ENCODE measurements at regions not wholly inside any gene's neighbourhood (a gene's known extent, or its start where the extent isn't known, plus 50 kb on each side); places are given as distances from the start of the nearest gene placed in this dataset.
"Not testable (repeated sequence)": the region's sequence is repeated elsewhere in the genome, so short reads cannot be mapped to it uniquely, and the experiment has no call there.

- TF ChIP-seq IRF3 (IDR thresholded peaks at IDR 0.05; ENCODE audit: low read depth, low read length), result no peak
- TF ChIP-seq PBX3 (IDR thresholded peaks at IDR 0.05), result no peak
- TF ChIP-seq NRF1 (IDR thresholded peaks at IDR 0.05; ENCODE audit: low read depth, low read length), result no peak
- TF ChIP-seq JUND (IDR thresholded peaks at IDR 0.05), result no peak
- TF ChIP-seq CHD2 (IDR thresholded peaks at IDR 0.05; ENCODE audit: low read length, partially characterized antibody), result no peak
- no peak for TF ChIP-seq FOSL2 (IDR thresholded peaks at IDR 0.05; ENCODE audit: borderline replicate concordance, low read depth)
- no peak for TF ChIP-seq MXI1 (IDR thresholded peaks at IDR 0.05; ENCODE audit: low read depth, low read length)
- TF ChIP-seq GATA2 (CRISPR knock-in tag; IDR thresholded peaks at IDR 0.05), result no peak
Measured at GRCh38 chr12:116662612-116663144, 75.2 kb downstream of the SPRING1 start (continued).

GRCh38 chr12:116661341-116661740 is 76.5 kb downstream of the SPRING1 start:
- ChIA-PET POLR2A (no interaction called here), CTCF (no interaction called here)
- H3K4me3 ChIP-seq (ENCODE audit: low read depth in 2 of 2, low read length in 1 of 2), result no peak overlapping the region

GRCh38 chr12:116660740-116661139 is 77.1 kb downstream of the SPRING1 start:
- H3K9me2 ChIP-seq; H3K36me3 ChIP-seq (replicated peaks in 1 of 2; ENCODE audit: control insufficient read depth in 1 of 2, insufficient read depth in 2 of 2, low read length in 1 of 2); H3K9me3 ChIP-seq; CTCF ChIA-PET; POLR2A ChIA-PET; DNase-seq; H3K4me3 ChIP-seq (ENCODE audit: low read depth in 2 of 2, low read length in 1 of 2); H4K20me1 ChIP-seq (ENCODE audit: insufficient read depth); H3K79me2 ChIP-seq (ENCODE audit: insufficient read depth); H3K4me2 ChIP-seq; H3F3A ChIP-seq (replicated peaks; ENCODE audit: insufficient read depth); H3K27me3 ChIP-seq (ENCODE audit: insufficient read depth); H2AFZ ChIP-seq (ENCODE audit: low read depth); H3K9ac ChIP-seq; H3K27ac ChIP-seq (ENCODE audit: low read depth in 2 of 2, low read length in 1 of 2): not testable (repeated sequence)
- 90% methylated on average over 8 of the region's 34 CpGs for WGBS (ENCODE audit: low lambda C conversion rate)
- H3K4me1 ChIP-seq (ENCODE audit: control insufficient read depth in 1 of 2, insufficient read depth in 2 of 2, low read depth in 1 of 2, low read length in 1 of 2), result peaks cover 3 to 12% of the 10 kb centered on the region in 2 experiments; a peak in 2 of 4 replicates

More at GRCh38 chr12:116661341-116661740, 76.5 kb downstream of the SPRING1 start:
- no peaks in the 10 kb centered on the region for H3K36me3 ChIP-seq (replicated peaks in 1 of 2; ENCODE audit: control insufficient read depth in 1 of 2, insufficient read depth in 2 of 2, low read length in 1 of 2)
- no peak overlapping the region for H2AFZ ChIP-seq (ENCODE audit: low read depth)
- no peaks in the 10 kb centered on the region for H3K9me3 ChIP-seq
- WGBS (ENCODE audit: low lambda C conversion rate), result 98% methylated on average over 18 of the region's 18 CpGs
- no peak for DNase-seq
- no peak overlapping the region for H3K27ac ChIP-seq (ENCODE audit: low read depth in 2 of 2, low read length in 1 of 2)
- no peak overlapping the region for H3K9ac ChIP-seq
- H3K27me3 ChIP-seq (ENCODE audit: insufficient read depth), result no peaks in the 10 kb centered on the region
- H3K4me2 ChIP-seq, result no peak overlapping the region
- TF ChIP-seq USF1 (IDR thresholded peaks at IDR 0.05; ENCODE audit: borderline replicate concordance, low read depth) (no peak), FOXJ3 (CRISPR knock-in tag; IDR thresholded peaks at IDR 0.05) (no peak), JUND (IDR thresholded peaks at IDR 0.05) (no peak)
- H4K20me1 ChIP-seq (ENCODE audit: insufficient read depth), result no peaks in the 10 kb centered on the region
- H3K79me2 ChIP-seq (ENCODE audit: insufficient read depth), result no peaks in the 10 kb centered on the region
- peaks cover 3 to 12% of the 10 kb centered on the region in 2 experiments; a peak in 2 of 4 replicates for H3K4me1 ChIP-seq (ENCODE audit: control insufficient read depth in 1 of 2, insufficient read depth in 2 of 2, low read depth in 1 of 2, low read length in 1 of 2)
- no peaks in the 10 kb centered on the region for H3K9me2 ChIP-seq
- H3F3A ChIP-seq (replicated peaks; ENCODE audit: insufficient read depth), result peaks cover 10% of the 10 kb centered on the region
